Cardiac muscle cell (in vitro differentiated cells and primary cell): ENCODE measurements at regions not wholly inside any gene's neighbourhood (a gene's known extent, or its start where the extent isn't known, plus 50 kb on each side); places are given as distances from the start of the nearest gene placed in this dataset.

Experiments
- DNase-seq, 2 donors: peaks; one replicate each; pipeline versions ENCODE4 v3.0.0 to v3.0.0-alpha.2; 2010 to 2017; ENCODE audit warnings: low read depth in 1 of 2, low spot score in 1 of 2
- H3K27ac ChIP-seq: fragments of 200-600 bp; sonication (generic); 2 replicates; pipeline ENCODE4 v1.5.1; 2016
- H3K27me3 ChIP-seq: fragments of 200-600 bp; sonication (generic); 2 replicates; pipeline ENCODE4 v1.6.0; 2016; ENCODE audit warnings: control low read depth
- H3K36me3 ChIP-seq: fragments of 200-600 bp; sonication (generic); 2 replicates; pipeline ENCODE4 v1.5.1; 2016; ENCODE audit warnings: control low read depth
- H3K4me1 ChIP-seq: fragments of 200-600 bp; sonication (generic); 2 replicates; pipeline ENCODE4 v1.8.1; 2017; ENCODE audit warnings: low read depth, mild to moderate bottlenecking, mixed run types
- H3K4me3 ChIP-seq: fragments of 200-600 bp; sonication (generic); 2 replicates; pipeline ENCODE4 v1.5.1; 2016; ENCODE audit warnings: mild to moderate bottlenecking
- H3K9me3 ChIP-seq: fragments of 200-600 bp; sonication (generic); 2 replicates; pipeline ENCODE4 v1.5.1; 2017; ENCODE audit warnings: low read depth, mild to moderate bottlenecking, control low read depth
- TF ChIP-seq, protein P1 (sequence below): IDR thresholded peaks from 2 replicates; pipeline ENCODE4 v1.5.1; 2012; ENCODE audit warnings: low read depth, mild to moderate bottlenecking, low read length

DNA sequence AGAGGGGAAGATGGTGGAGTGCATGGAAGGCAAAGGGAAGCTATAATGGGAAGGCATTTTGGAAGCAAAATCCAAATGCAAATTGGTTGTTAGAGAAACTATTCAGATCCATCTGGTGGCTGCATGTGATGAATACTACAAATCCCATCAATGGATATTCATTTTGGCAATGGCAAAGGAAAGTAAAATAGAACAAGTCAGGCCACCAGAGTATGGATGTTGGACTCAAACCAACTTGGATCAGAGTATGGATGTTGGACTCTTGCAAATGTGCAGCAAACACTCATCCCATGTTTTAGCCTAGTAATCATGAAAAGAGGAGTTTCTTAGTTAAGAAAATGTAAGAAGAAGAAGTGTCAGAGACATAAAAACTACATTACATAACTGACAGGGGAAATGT lies 289.6 kb upstream of the DAB1 start:
- Histone ChIP-seq H3K4me3 (no peak overlapping the region), H3K9me3 (no peaks in the 10 kb centered on the region), H3K4me1 (peaks cover 28% of the 10 kb centered on the region), H3K27ac (no peak overlapping the region), H3K36me3 (no peaks in the 10 kb centered on the region), H3K27me3 (no peaks in the 10 kb centered on the region)
- no peak for DNase-seq
- TF ChIP-seq, protein P1, sequence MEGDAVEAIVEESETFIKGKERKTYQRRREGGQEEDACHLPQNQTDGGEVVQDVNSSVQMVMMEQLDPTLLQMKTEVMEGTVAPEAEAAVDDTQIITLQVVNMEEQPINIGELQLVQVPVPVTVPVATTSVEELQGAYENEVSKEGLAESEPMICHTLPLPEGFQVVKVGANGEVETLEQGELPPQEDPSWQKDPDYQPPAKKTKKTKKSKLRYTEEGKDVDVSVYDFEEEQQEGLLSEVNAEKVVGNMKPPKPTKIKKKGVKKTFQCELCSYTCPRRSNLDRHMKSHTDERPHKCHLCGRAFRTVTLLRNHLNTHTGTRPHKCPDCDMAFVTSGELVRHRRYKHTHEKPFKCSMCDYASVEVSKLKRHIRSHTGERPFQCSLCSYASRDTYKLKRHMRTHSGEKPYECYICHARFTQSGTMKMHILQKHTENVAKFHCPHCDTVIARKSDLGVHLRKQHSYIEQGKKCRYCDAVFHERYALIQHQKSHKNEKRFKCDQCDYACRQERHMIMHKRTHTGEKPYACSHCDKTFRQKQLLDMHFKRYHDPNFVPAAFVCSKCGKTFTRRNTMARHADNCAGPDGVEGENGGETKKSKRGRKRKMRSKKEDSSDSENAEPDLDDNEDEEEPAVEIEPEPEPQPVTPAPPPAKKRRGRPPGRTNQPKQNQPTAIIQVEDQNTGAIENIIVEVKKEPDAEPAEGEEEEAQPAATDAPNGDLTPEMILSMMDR: no peak

DNA sequence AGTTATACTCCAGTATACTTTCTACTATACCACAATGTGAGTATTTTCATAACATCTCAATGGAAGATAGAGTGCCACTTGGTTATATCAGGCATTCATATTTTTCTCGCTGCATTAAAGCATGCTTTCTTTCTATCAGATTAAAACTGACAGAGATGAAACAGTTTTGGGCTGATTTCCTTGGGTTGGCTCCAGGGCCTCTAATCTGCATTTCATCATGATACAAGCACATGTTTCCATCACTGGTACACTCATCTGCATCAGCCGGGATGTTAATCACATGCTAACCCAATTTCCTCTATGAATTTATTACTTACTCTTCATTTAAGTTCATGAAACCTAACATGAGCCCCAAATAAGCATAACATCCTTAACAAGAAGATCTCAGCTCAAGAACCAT lies 289.0 kb upstream of the DAB1 start:
- H3K9me3 ChIP-seq: no peaks in the 10 kb centered on the region
- no peaks in the 10 kb centered on the region for H3K36me3 ChIP-seq
- H3K27ac ChIP-seq: peak overlapping the region; percentile 48
- H3K4me3 ChIP-seq: no peak overlapping the region
- no peaks in the 10 kb centered on the region for H3K27me3 ChIP-seq
- H3K4me1 ChIP-seq: peaks cover 28% of the 10 kb centered on the region
- TF ChIP-seq, protein P1: no peak
- DNase-seq: no peak

DNA sequence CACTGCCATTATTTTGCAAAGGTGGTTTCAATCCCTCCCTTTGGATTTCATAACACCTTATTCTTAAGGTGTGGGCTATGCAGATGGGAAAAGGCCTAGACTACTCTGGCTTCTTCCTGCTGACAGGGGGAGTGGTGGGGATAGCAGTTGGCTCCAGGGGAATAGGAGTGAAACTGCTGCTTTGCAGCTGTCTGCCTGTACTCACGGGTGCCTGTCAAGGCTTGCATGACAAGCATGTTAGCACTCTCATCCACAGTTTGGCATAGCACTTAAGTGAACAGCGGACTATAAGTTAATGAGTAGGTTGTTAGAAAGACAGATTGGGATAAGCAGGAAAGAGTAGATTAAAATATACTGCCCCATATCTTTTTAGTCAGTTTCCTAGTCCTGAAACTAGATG lies 287.5 kb upstream of the DAB1 start:
- Histone ChIP-seq H3K9me3 (no peaks in the 10 kb centered on the region), H3K27ac (peak overlapping the region; percentile 48), H3K27me3 (no peaks in the 10 kb centered on the region), H3K4me3 (no peak overlapping the region), H3K4me1 (peaks cover 28% of the 10 kb centered on the region), H3K36me3 (no peaks in the 10 kb centered on the region)
- peak in 1 of 2 donors; percentile 70 for DNase-seq
- TF ChIP-seq, protein P1: no peak

DNA sequence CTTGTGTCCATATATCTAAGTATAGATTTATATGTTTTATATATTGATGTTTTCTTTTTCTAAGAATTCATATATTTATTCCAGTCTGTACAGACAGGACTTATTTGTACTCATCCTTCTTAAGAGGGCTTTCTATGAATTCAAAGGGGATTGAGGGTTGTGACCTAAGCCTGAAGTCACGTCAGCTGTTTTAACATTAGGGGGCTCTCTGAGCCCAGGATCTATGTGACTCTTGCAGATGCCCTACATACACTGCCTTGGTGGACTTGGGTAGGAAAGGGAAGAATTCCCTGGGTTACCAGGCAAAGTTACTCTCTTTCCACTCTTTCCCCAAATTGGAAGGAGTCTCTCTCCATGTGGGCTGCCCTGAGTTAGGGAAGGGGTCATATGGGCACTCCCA lies 283.8 kb upstream of the DAB1 start:
- Histone ChIP-seq H3K27me3 (no peaks in the 10 kb centered on the region), H3K9me3 (no peaks in the 10 kb centered on the region), H3K27ac (no peak overlapping the region), H3K4me3 (no peak overlapping the region), H3K4me1 (peaks cover 23% of the 10 kb centered on the region), H3K36me3 (no peaks in the 10 kb centered on the region)
- no peak for DNase-seq
- TF ChIP-seq, protein P1: no peak

DNA sequence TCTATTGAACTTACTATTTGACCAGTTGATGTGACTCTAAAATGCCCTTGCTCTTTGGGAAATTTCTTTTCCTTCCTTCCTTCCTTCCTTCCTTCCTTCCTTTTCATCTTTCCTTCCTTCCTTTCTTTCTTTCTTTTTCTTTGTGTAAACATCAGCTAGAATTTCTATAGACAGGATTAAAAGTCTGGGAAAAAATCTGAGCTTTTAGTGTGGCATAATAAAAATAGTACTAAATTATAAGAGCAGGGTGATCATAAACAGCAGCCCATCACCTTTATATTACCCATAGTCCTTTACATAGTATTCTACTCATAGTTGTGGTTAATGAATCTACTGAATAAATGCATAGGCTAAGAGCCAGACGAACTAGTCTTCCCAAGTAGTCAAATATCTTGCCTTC lies 281.0 kb upstream of the DAB1 start:
- DNase-seq: no peak
- Histone ChIP-seq H3K4me1 (no peaks in the 10 kb centered on the region), H3K4me3 (no peak overlapping the region), H3K9me3 (no peaks in the 10 kb centered on the region), H3K27me3 (no peaks in the 10 kb centered on the region), H3K36me3 (no peaks in the 10 kb centered on the region), H3K27ac (no peak overlapping the region)
- TF ChIP-seq, protein P1: no peak

DNA sequence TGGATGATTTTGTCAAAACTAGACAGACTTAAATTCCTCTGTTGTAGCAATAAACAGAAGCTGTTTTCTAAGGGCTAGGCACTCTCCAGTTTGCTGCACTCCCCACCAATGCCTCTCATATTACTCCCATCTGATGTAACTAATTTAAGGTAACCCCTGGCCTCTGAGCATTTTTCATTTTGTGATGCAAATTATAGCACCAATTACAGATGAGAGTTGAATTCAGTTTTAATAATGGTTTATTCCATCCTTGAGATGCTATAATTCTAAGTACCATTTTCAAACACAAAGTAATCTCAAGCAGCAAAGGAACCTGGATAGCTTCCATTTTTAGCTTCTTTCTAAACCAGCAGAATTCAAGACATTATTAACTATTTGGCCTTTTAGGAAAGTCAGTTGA lies 280.4 kb upstream of the DAB1 start:
- no peak for DNase-seq
- no peaks in the 10 kb centered on the region for H3K4me1 ChIP-seq
- H3K9me3 ChIP-seq: no peaks in the 10 kb centered on the region
- H3K36me3 ChIP-seq: no peaks in the 10 kb centered on the region
- TF ChIP-seq, protein P1: no peak
- H3K27me3 ChIP-seq: no peaks in the 10 kb centered on the region
- no peak overlapping the region for H3K4me3 ChIP-seq
- no peak overlapping the region for H3K27ac ChIP-seq
